GM12865 (cell line): ENCODE measurements at regions not wholly inside any gene's neighbourhood (a gene's known extent, or its start where the extent isn't known, plus 50 kb on each side); places are given as distances from the start of the nearest gene placed in this dataset.

Experiments
- DNase-seq: peaks from one replicate; pipeline ENCODE4 v3.0.0; 2010; ENCODE audit warnings: low read depth
- H3K4me3 ChIP-seq: 2 replicates; pipeline ENCODE4 v1.5.1; 2011; ENCODE audit warnings: mild to moderate bottlenecking, low read depth, low read length, control low read depth
- CTCF ChIP-seq: IDR thresholded peaks from 2 replicates; pipeline ENCODE4 v1.5.1; 2011; ENCODE audit warnings: low read length, control low read depth, low read depth, inconsistent platforms; ENCODE audit not compliant: insufficient read depth; ENCODE audit errors: missing control alignments

- TF ChIP-seq CTCF: no peak
- no peak for DNase-seq
- no peak overlapping the region for H3K4me3 ChIP-seq
Observed at GRCh38 chr16:13805951-13806350, 114.0 kb upstream of the ERCC4 start.

GRCh38 chr16:13806671-13807070, 113.3 kb upstream of the ERCC4 start:
- H3K4me3 ChIP-seq: no peak overlapping the region
- no peak for DNase-seq
- no peak for TF ChIP-seq CTCF

GRCh38 chr16:13808102-13808501, 111.9 kb upstream of the ERCC4 start:
- no peak for TF ChIP-seq CTCF
- H3K4me3 ChIP-seq: no peak overlapping the region
- no peak for DNase-seq

GRCh38 chr16:13809765-13810164, 110.2 kb upstream of the ERCC4 start:
- no peak for TF ChIP-seq CTCF
- no peak for DNase-seq

GRCh38 chr16:13811834-13812233, 108.1 kb upstream of the ERCC4 start:
- no peak overlapping the region for H3K4me3 ChIP-seq
- no peak for DNase-seq
- TF ChIP-seq CTCF: no peak

More at GRCh38 chr16:13809765-13810164, 110.2 kb upstream of the ERCC4 start:
- H3K4me3 ChIP-seq: no peak overlapping the region

- H3K4me3 ChIP-seq: no peak overlapping the region
- DNase-seq: no peak
- TF ChIP-seq CTCF: no peak
Observed at GRCh38 chr16:13816701-13817100, 103.3 kb upstream of the ERCC4 start.

- H3K4me3 ChIP-seq: no peak overlapping the region
- no peak for TF ChIP-seq CTCF
- no peak for DNase-seq
Observed at GRCh38 chr16:13823501-13823900, 96.5 kb upstream of the ERCC4 start.
